Mammary epithelial cell (primary cell): ENCODE measurements at regions not wholly inside any gene's neighbourhood (a gene's known extent, or its start where the extent isn't known, plus 50 kb on each side); places are given as distances from the start of the nearest gene placed in this dataset.

ENCODE experiments used
- EZH2 ChIP-seq: IDR thresholded peaks from 2 replicates; pipeline ENCODE4 v1.6.1; 2012; ENCODE audit warnings: low read length, inconsistent platforms, borderline replicate concordance
- TF ChIP-seq, protein P1 (sequence below), 2 donors: IDR thresholded peaks in 1 of 2; conservative IDR thresholded peaks in 1 of 2; 2 replicates each; pipeline ENCODE4 v1.5.1; 2011 to 2012; ENCODE audit warnings: inconsistent platforms in 2 of 2, low read length in 2 of 2, mild to moderate bottlenecking in 2 of 2, control low read depth in 1 of 2, low read depth in 1 of 2; ENCODE audit not compliant: insufficient read depth in 1 of 2; ENCODE audit errors: extremely low read depth in 1 of 2

DNA sequence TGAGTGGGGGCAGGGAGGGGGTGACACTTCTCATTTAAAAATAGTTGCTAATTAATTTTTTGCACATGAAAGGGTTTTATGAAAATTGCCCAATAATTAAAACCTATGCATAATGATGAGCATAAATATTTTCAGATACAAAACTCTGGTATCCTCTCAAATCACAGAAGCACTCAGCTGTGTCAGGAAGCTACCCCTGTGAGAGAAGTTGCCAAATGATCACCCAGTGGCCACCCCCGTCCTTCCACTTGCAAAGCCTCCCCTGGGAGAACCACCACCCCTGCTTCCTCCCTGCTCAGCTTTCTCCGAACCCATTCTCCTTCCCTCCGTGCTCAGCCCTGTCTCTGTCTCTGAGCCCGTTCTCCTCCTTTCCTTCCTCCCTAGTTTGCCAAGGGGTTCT is 400.2 kb upstream of the SALL3 start:
- TF ChIP-seq, protein P1, sequence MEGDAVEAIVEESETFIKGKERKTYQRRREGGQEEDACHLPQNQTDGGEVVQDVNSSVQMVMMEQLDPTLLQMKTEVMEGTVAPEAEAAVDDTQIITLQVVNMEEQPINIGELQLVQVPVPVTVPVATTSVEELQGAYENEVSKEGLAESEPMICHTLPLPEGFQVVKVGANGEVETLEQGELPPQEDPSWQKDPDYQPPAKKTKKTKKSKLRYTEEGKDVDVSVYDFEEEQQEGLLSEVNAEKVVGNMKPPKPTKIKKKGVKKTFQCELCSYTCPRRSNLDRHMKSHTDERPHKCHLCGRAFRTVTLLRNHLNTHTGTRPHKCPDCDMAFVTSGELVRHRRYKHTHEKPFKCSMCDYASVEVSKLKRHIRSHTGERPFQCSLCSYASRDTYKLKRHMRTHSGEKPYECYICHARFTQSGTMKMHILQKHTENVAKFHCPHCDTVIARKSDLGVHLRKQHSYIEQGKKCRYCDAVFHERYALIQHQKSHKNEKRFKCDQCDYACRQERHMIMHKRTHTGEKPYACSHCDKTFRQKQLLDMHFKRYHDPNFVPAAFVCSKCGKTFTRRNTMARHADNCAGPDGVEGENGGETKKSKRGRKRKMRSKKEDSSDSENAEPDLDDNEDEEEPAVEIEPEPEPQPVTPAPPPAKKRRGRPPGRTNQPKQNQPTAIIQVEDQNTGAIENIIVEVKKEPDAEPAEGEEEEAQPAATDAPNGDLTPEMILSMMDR (conservative IDR thresholded peaks at IDR 0.05 in 1 of 2, IDR thresholded peaks at IDR 0.05 in 1 of 2; ENCODE audit: extremely low read depth in 1 of 2, insufficient read depth in 1 of 2, low read depth in 1 of 2, low read length in 2 of 2) = no peak
- TF ChIP-seq EZH2 = no peak
